ENCODE measurements at regions not wholly inside any gene's neighbourhood (a gene's known extent, or its start where the extent isn't known, plus 50 kb on each side); places are given as distances from the start of the nearest gene placed in this dataset.

DNA sequence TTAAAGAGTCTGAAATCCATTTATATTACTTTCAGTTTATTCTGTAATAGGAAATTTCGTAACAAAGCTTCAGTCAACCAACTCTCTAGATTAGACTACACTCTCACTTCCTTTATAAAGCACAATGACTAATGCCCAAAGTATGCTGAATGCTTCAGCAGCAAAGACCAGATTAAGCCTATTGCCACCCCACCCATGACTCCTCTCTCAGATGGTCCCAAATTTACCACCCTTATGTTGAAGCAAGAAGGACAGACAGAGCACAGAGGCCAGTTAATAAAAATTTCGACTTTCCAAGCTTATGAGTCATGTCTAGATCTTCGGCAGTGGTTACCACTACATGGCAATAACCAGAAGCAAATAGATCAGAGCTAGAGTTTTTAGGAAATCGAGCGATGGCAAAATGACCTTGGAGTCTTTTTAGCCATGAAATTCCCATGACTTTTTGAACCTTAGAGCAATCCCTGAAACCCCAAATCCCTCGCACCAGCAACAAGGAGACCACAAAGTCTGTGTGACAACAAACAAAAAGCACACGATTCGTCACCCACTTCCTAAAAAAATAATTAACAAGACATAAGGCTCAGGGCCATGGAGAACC is 287.8 kb upstream of the RASA1 start:
- TF ChIP-seq, protein P1, sequence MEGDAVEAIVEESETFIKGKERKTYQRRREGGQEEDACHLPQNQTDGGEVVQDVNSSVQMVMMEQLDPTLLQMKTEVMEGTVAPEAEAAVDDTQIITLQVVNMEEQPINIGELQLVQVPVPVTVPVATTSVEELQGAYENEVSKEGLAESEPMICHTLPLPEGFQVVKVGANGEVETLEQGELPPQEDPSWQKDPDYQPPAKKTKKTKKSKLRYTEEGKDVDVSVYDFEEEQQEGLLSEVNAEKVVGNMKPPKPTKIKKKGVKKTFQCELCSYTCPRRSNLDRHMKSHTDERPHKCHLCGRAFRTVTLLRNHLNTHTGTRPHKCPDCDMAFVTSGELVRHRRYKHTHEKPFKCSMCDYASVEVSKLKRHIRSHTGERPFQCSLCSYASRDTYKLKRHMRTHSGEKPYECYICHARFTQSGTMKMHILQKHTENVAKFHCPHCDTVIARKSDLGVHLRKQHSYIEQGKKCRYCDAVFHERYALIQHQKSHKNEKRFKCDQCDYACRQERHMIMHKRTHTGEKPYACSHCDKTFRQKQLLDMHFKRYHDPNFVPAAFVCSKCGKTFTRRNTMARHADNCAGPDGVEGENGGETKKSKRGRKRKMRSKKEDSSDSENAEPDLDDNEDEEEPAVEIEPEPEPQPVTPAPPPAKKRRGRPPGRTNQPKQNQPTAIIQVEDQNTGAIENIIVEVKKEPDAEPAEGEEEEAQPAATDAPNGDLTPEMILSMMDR (IDR thresholded peaks at IDR 0.05; ENCODE audit: insufficient read depth, low read length, poor library complexity, severe bottlenecking), result no peak
- TF ChIP-seq EZH2phosphoT487 (conservative IDR thresholded peaks at IDR 0.05; ENCODE audit: low read length), result no peak
